HepG2 (cell line): ENCODE measurements at regions not wholly inside any gene's neighbourhood (a gene's known extent, or its start where the extent isn't known, plus 50 kb on each side); places are given as distances from the start of the nearest gene placed in this dataset.

ENCODE experiments used
- ATAC-seq: fragments of 200-7000 bp; cut with Tn5 transposase; 3 replicates; pipeline ENCODE4 v1.9.1; 2020; ENCODE audit warnings: mild to moderate bottlenecking, moderate library complexity
- BruUV-seq: library from RNA; stranded (reverse); fragments of 400-500 nt; replicated peaks from 2 replicates; lab custom pipeline; 2021; lab: Mats Ljungman, UMichigan
- CTCF ChIA-PET: fragments of 300-600 bp; formaldehyde crosslinking; extraction: SDS; loops from one replicate; lab custom pipeline; 2021; ENCODE audit warnings: low total read pairs, inconsistent platforms, low intra/inter-chr PET ratio; lab: Yijun Ruan, JAX
- POLR2A ChIA-PET: fragments of 350-600 bp; sonication (Branson Sonifier 250); formaldehyde crosslinking; loops from one replicate; lab custom pipeline; 2020; ENCODE audit warnings: antibody characterized with exemption, inconsistent platforms; lab: Yijun Ruan, JAX
- DNase-seq: peaks from one replicate; pipeline ENCODE4 v3.0.0-alpha.2; 2015; ENCODE audit warnings: low spot score
- FAIRE-seq: peaks from 3 replicates; lab custom pipeline; 2011; peaks lifted over from hg19 to GRCh38; lab: Jason Lieb, UNC
- H2AFZ ChIP-seq: one replicate; pipeline ENCODE4 v1.6.1; 2011; ENCODE audit warnings: low read length, inconsistent platforms
- H3K27ac ChIP-seq: fragments of 300-600 bp; 3 replicates; pipeline ENCODE4 v1.8.0; 2011; ENCODE audit warnings: mixed run types, mild to moderate bottlenecking, mixed read lengths, low read length, inconsistent platforms; ENCODE audit not compliant: insufficient read depth; ENCODE audit errors: extremely low read length
- H3K27me3 ChIP-seq, 2 experiments: fragments of 200-600 bp in 1 of 2; 2 replicates in 1 of 2; 3 replicates in 1 of 2; pipeline versions ENCODE4 v1.6.0 to v1.8.0; 2011; ENCODE audit warnings: low read length in 2 of 2, mild to moderate bottlenecking in 2 of 2, moderate library complexity in 2 of 2, inconsistent platforms in 1 of 2; ENCODE audit not compliant: insufficient read depth in 2 of 2, control insufficient read depth in 1 of 2
- H3K36me3 ChIP-seq, 2 experiments: fragments of 200-600 bp in 1 of 2; replicated peaks in 1 of 2; 2 replicates in 1 of 2; 3 replicates in 1 of 2; pipeline versions ENCODE4 v1.5.1 to v1.8.0; 2011; ENCODE audit warnings: low read length in 2 of 2, inconsistent platforms in 1 of 2; ENCODE audit not compliant: insufficient read depth in 2 of 2, control insufficient read depth in 1 of 2
- H3K4me1 ChIP-seq: 2 replicates; pipeline ENCODE4 v1.5.1; 2012; ENCODE audit warnings: low read length, inconsistent platforms; ENCODE audit not compliant: insufficient read depth
- H3K4me2 ChIP-seq: 2 replicates; pipeline ENCODE4 v1.6.0; 2011; ENCODE audit warnings: low read depth, low read length, inconsistent platforms
- H3K4me3 ChIP-seq, 3 experiments: fragments of 200-600 bp in 1 of 3; sonication (generic), shearing (Covaris generic) in 1 of 3; replicated peaks in 1 of 3; 2 replicates each; pipeline ENCODE4 v1.5.1; 2011 to 2016; ENCODE audit warnings: low read length in 3 of 3, inconsistent platforms in 2 of 3, low read depth in 2 of 3, mild to moderate bottlenecking in 2 of 3, control low read depth in 1 of 3, mixed read lengths in 1 of 3; ENCODE audit not compliant: insufficient read depth in 1 of 3
- H3K79me2 ChIP-seq: one replicate; pipeline ENCODE4 v1.6.1; 2011; ENCODE audit warnings: low read length, inconsistent platforms; ENCODE audit not compliant: insufficient read depth
- H3K9ac ChIP-seq: 2 replicates; pipeline ENCODE4 v1.6.0; 2011; ENCODE audit warnings: mild to moderate bottlenecking, low read depth, low read length, inconsistent platforms; ENCODE audit not compliant: insufficient read depth
- H3K9me3 ChIP-seq: 2 replicates; pipeline ENCODE4 v1.5.1; 2012; ENCODE audit warnings: mild to moderate bottlenecking, low read length
- H4K20me1 ChIP-seq: 2 replicates; pipeline ENCODE4 v1.6.0; 2011; ENCODE audit warnings: inconsistent platforms, mild to moderate bottlenecking, low read length, moderate library complexity; ENCODE audit not compliant: insufficient read depth
- CEBPB ChIP-seq: IDR thresholded peaks from 2 replicates; pipeline ENCODE4 v1.6.1; 2011; ENCODE audit warnings: low read depth, low read length, improper control_type of control experiment, borderline replicate concordance
- HMGXB3 ChIP-seq: sonication (generic); formaldehyde crosslinking; IDR thresholded peaks from 2 replicates; pipeline ENCODE4 v1.4.0; 2020; ENCODE audit warnings: missing genetic modification reagents, borderline replicate concordance
- RERE ChIP-seq: IDR thresholded peaks from 2 replicates; pipeline ENCODE4 v1.6.1; 2016; ENCODE audit warnings: low read depth, missing genetic modification reagents, missing compliant biosample characterization
- TIGD3 ChIP-seq: sonication (generic); formaldehyde crosslinking; IDR thresholded peaks from 2 replicates; pipeline ENCODE4 v1.5.1; 2020; ENCODE audit warnings: mild to moderate bottlenecking, missing genetic modification reagents, borderline replicate concordance
- ZNF589 ChIP-seq: sonication (generic); formaldehyde crosslinking; conservative IDR thresholded peaks from 2 replicates; pipeline ENCODE4 v1.8.0; 2022; ENCODE audit warnings: mild to moderate bottlenecking, moderate library complexity, missing genetic modification reagents
- ZNF878 ChIP-seq: sonication (generic); formaldehyde crosslinking; IDR thresholded peaks from 2 replicates; pipeline ENCODE4 v1.8.1; 2023; ENCODE audit warnings: mild to moderate bottlenecking, missing genetic modification reagents, moderate library complexity
- WGBS: methylation state at CpG from one replicate; pipeline ENCODE4 v1.1.6; 2017; ENCODE audit warnings: low lambda C conversion rate; 5-methylcytosine and 5-hydroxymethylcytosine counted together
- in situ Hi-C: cut with HindIII; loops from 2 replicates; pipeline ENCODE4 v1.10.0; 2017; ENCODE audit warnings: low pct_unique_long_range_greater_than_20kb; ENCODE audit not compliant: extremely low pct_ligation_motif_present
- intact Hi-C: fragments of 100-400 bp; cut with micrococcal nuclease; formaldehyde crosslinking; loops from one replicate; pipeline ENCODE4 v1.10.0; 2022; ENCODE audit not compliant: unreplicated experiment

GRCh38 chr20:51216850-51217249 lies 193.9 kb upstream of the KCNG1 start:
- CTCF ChIA-PET, result interaction anchor here (0.6 kb wide), 1 partner anchor 16 kb away, joined by 3 read pairs; no protein-coding TSS in a partner anchor
- Histone ChIP-seq H3K9me3 (peaks cover 20% of the 10 kb centered on the region), H3K4me3 (no peak overlapping the region), H3K9ac (no peak overlapping the region), H3K27me3 (peaks cover 0 to 9% of the 10 kb centered on the region in 2 experiments; a peak in 3 of 5 replicates), H2AFZ (no peak overlapping the region), H3K27ac (no peak overlapping the region), H3K4me1 (no peaks in the 10 kb centered on the region), H4K20me1 (no peaks in the 10 kb centered on the region), H3K4me2 (no peak overlapping the region), H3K79me2 (no peaks in the 10 kb centered on the region), H3K36me3 (no peaks in the 10 kb centered on the region)
- FAIRE-seq (no peak), ATAC-seq (no peak), DNase-seq (no peak)
- no peak for TF ChIP-seq RERE
- no peak for TF ChIP-seq ZNF878 (CRISPR knock-in tag)
- POLR2A ChIA-PET, result no interaction called here
- intact Hi-C loops, result no loop called here
- 40% methylated on average over 3 of the region's 3 CpGs for WGBS
- BruUV-seq, result no TSS peak
- in situ Hi-C loops, result no loop called here

- H3K79me2 ChIP-seq, result no peaks in the 10 kb centered on the region
- FAIRE-seq, result no peak
- H3K27me3 ChIP-seq, result peaks cover 0 to 22% of the 10 kb centered on the region in 2 experiments; a peak in 2 of 5 replicates
- H3K4me1 ChIP-seq, result no peaks in the 10 kb centered on the region
- H3K9ac ChIP-seq, result no peak overlapping the region
- no peak overlapping the region for H2AFZ ChIP-seq
- CTCF ChIA-PET, result no interaction called here
- no peak overlapping the region for H3K4me3 ChIP-seq
- in situ Hi-C loops, result no loop called here
- no peaks in the 10 kb centered on the region for H3K36me3 ChIP-seq
- intact Hi-C loops, result no loop called here
- DNase-seq, result no peak
- H3K4me2 ChIP-seq, result no peak overlapping the region
- H3K9me3 ChIP-seq, result peaks cover 17% of the 10 kb centered on the region
- POLR2A ChIA-PET, result no interaction called here
- 2% methylated on average over 3 of the region's 3 CpGs for WGBS
- ATAC-seq, result no peak
- no peak overlapping the region for H3K27ac ChIP-seq
- H4K20me1 ChIP-seq, result no peaks in the 10 kb centered on the region
- BruUV-seq, result no TSS peak
- TF ChIP-seq HMGXB3 (CRISPR knock-in tag) (no peak), ZNF589 (CRISPR knock-in tag) (no peak), TIGD3 (no peak), CEBPB (no peak)
Measured at GRCh38 chr20:51212816-51213215, 189.9 kb upstream of the KCNG1 start.
